WTC11 (cell line): ENCODE measurements at regions not wholly inside any gene's neighbourhood (a gene's known extent, or its start where the extent isn't known, plus 50 kb on each side); places are given as distances from the start of the nearest gene placed in this dataset.

Source experiments
- ATAC-seq: fragments of 200-7000 bp; cut with Tn5 transposase; 2 replicates; pipeline ENCODE4 v1.10.0; 2021; ENCODE audit warnings: mild to moderate bottlenecking, moderate library complexity
- CTCF ChIA-PET: fragments of 300-600 bp; sonication (Branson Sonifier 250); formaldehyde crosslinking; loops from one replicate; lab custom pipeline; 2021; ENCODE audit warnings: antibody characterized with exemption; lab: Charles Lee
- POLR2A ChIA-PET: fragments of 350-600 bp; sonication (Branson Sonifier 250); formaldehyde crosslinking; loops from one replicate; lab custom pipeline; 2021; ENCODE audit warnings: antibody characterized with exemption; lab: Charles Lee
- DNase-seq: peaks from one replicate; pipeline ENCODE4 v3.0.0; 2021; ENCODE audit warnings: low spot score
- H3K27ac Mint-ChIP-seq: 2 replicates; pipeline ENCODE4 v1.8.0; 2021; ENCODE audit warnings: mixed read lengths
- H3K27me3 Mint-ChIP-seq: 2 replicates; pipeline ENCODE4 v1.8.0; 2021; ENCODE audit warnings: low read depth, mild to moderate bottlenecking, moderate library complexity, mixed read lengths
- H3K36me3 Mint-ChIP-seq: 2 replicates; pipeline ENCODE4 v1.8.0; 2021; ENCODE audit warnings: mixed read lengths
- H3K4me1 Mint-ChIP-seq: 2 replicates; pipeline ENCODE4 v1.8.0; 2022; ENCODE audit warnings: mixed read lengths
- H3K4me3 Mint-ChIP-seq: 2 replicates; pipeline ENCODE4 v1.8.0; 2021; ENCODE audit warnings: mild to moderate bottlenecking, moderate library complexity, mixed read lengths
- H3K9me3 Mint-ChIP-seq: 2 replicates; pipeline ENCODE4 v1.8.0; 2021; ENCODE audit warnings: mixed read lengths
- EMX1 ChIP-seq: fragments of 250-450 bp; sonication (Bioruptor Pico); IDR thresholded peaks from 2 replicates; pipeline ENCODE4 v1.8.0; 2021; ENCODE audit warnings: mild to moderate bottlenecking
- NFE2L1 ChIP-seq: sonication (generic); formaldehyde crosslinking; IDR thresholded peaks from 2 replicates; pipeline ENCODE4 v1.8.1; 2023; ENCODE audit warnings: missing genetic modification reagents
- NFYB ChIP-seq: sonication (generic); formaldehyde crosslinking; conservative IDR thresholded peaks from 2 replicates; pipeline ENCODE4 v1.8.0; 2022; ENCODE audit warnings: low read depth, missing genetic modification reagents
- NR2C2 ChIP-seq: sonication (generic); formaldehyde crosslinking; IDR thresholded peaks from 2 replicates; pipeline ENCODE4 v1.8.0; 2022; ENCODE audit warnings: mild to moderate bottlenecking, missing genetic modification reagents
- RORB ChIP-seq: fragments of 250-450 bp; sonication (Bioruptor Pico); IDR thresholded peaks from 2 replicates; pipeline ENCODE4 v1.9.0; 2021; ENCODE audit warnings: mild to moderate bottlenecking
- SP1 ChIP-seq: sonication (generic); formaldehyde crosslinking; conservative IDR thresholded peaks from 2 replicates; pipeline ENCODE4 v1.8.1; 2022; ENCODE audit warnings: missing genetic modification reagents
- ZNF121 ChIP-seq: sonication (generic); formaldehyde crosslinking; IDR thresholded peaks from 2 replicates; pipeline ENCODE4 v1.8.0; 2023; ENCODE audit warnings: missing genetic modification reagents
- ZNF317 ChIP-seq: sonication (generic); formaldehyde crosslinking; IDR thresholded peaks from 2 replicates; pipeline ENCODE4 v1.8.1; 2023; ENCODE audit warnings: low read depth, mild to moderate bottlenecking, moderate library complexity, missing genetic modification reagents, borderline replicate concordance
- TF ChIP-seq, protein P1 (sequence below): fragments of 250-450 bp; sonication (Bioruptor Pico); IDR thresholded peaks from 2 replicates; pipeline ENCODE4 v1.8.0; 2021; ENCODE audit warnings: mild to moderate bottlenecking
- TF ChIP-seq, protein P2 (sequence below): fragments of 250-450 bp; sonication (Bioruptor Pico); conservative IDR thresholded peaks from 2 replicates; pipeline ENCODE4 v1.9.0; 2021; ENCODE audit warnings: mild to moderate bottlenecking
- TF ChIP-seq, protein P3 (sequence below): sonication (generic); formaldehyde crosslinking; IDR thresholded peaks from 2 replicates; pipeline ENCODE4 v1.8.0; 2022; ENCODE audit warnings: mild to moderate bottlenecking, missing genetic modification reagents
- TF ChIP-seq, protein P4 (sequence below): sonication (generic); formaldehyde crosslinking; IDR thresholded peaks from 2 replicates; pipeline ENCODE4 v1.8.1; 2022; ENCODE audit warnings: low read depth, missing genetic modification reagents, borderline replicate concordance
- TF ChIP-seq, protein P5 (sequence below): sonication (generic); formaldehyde crosslinking; IDR thresholded peaks from 2 replicates; pipeline ENCODE4 v1.8.0; 2023; ENCODE audit warnings: mild to moderate bottlenecking, missing genetic modification reagents
- TF ChIP-seq, protein P6 (sequence below): sonication (generic); formaldehyde crosslinking; IDR thresholded peaks from 2 replicates; pipeline ENCODE4 v1.8.1; 2022; ENCODE audit warnings: missing genetic modification reagents, borderline replicate concordance
- TF ChIP-seq, protein P7 (sequence below): sonication (generic); formaldehyde crosslinking; IDR thresholded peaks from 2 replicates; pipeline ENCODE4 v1.8.1; 2023; ENCODE audit warnings: mild to moderate bottlenecking, missing genetic modification reagents

DNA sequence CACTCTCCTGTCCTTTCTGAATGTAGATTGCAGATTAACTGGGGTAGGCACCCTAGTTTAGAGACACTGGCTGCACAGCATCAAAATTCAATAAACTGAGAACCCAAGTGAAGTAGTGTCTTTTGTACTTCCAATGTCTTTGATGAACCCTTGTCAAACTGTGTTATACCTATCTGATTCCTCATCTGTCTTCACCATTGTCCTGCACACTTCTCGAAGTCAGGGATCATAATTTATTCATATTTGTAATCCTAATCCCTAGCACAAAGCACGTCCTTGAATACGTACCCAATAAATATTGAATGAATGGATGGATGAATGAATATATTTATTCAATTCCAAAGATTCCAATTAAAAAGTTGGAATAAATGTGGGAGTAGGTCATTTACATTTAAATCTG is 256.6 kb upstream of the PTBP2 start:
- POLR2A ChIA-PET = interaction anchor here (0.6 kb wide), 1 partner anchor 133 kb away, joined by 4 read pairs; no protein-coding TSS in a partner anchor
- no peak for ATAC-seq

More for the DNA sequence above, 256.6 kb upstream of the PTBP2 start:
- Mint-ChIP-seq H3K27me3 (peaks cover 93% of the 10 kb centered on the region), H3K27ac (no peak overlapping the region), H3K4me3 (no peak overlapping the region), H3K36me3 (peaks cover 7% of the 10 kb centered on the region), H3K4me1 (peaks cover 51% of the 10 kb centered on the region), H3K9me3 (peaks cover 5% of the 10 kb centered on the region)
- TF ChIP-seq, protein P1, sequence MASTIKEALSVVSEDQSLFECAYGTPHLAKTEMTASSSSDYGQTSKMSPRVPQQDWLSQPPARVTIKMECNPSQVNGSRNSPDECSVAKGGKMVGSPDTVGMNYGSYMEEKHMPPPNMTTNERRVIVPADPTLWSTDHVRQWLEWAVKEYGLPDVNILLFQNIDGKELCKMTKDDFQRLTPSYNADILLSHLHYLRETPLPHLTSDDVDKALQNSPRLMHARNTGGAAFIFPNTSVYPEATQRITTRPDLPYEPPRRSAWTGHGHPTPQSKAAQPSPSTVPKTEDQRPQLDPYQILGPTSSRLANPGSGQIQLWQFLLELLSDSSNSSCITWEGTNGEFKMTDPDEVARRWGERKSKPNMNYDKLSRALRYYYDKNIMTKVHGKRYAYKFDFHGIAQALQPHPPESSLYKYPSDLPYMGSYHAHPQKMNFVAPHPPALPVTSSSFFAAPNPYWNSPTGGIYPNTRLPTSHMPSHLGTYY = no peak
- TF ChIP-seq, protein P2, sequence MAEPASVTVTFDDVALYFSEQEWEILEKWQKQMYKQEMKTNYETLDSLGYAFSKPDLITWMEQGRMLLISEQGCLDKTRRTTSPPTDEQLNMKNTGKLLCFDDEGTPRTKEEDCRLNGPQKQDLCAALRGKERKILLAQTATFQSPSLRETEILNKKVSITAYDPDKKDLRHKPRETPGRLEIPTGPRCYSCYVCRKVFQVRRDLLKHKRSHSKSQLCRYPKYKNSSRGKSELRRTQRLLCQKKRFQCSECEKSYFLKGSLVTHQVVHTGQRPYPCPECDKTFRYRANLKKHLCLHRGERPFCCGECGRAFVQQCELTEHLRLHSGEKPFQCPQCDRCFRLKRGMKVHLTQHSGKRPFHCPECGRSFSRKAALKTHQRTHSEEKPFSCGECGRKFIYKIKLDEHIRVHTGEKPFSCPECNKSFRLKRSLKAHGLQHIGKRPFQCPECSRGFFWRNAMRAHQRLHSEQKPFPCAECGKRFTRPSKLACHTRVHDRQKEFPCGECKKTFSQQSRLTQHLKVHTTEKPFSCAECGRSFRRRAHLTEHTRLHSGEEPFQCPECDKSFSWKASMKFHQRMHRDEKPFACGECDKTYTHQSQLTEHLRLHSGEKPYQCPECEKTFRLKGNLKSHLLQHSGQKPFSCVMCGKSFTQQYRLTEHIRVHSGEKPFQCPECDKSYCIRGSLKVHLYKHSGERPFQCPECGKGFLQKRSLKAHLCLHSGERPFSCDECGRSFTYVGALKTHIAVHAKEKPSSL (CRISPR knock-in tag) = no peak
- TF ChIP-seq, protein P3, sequence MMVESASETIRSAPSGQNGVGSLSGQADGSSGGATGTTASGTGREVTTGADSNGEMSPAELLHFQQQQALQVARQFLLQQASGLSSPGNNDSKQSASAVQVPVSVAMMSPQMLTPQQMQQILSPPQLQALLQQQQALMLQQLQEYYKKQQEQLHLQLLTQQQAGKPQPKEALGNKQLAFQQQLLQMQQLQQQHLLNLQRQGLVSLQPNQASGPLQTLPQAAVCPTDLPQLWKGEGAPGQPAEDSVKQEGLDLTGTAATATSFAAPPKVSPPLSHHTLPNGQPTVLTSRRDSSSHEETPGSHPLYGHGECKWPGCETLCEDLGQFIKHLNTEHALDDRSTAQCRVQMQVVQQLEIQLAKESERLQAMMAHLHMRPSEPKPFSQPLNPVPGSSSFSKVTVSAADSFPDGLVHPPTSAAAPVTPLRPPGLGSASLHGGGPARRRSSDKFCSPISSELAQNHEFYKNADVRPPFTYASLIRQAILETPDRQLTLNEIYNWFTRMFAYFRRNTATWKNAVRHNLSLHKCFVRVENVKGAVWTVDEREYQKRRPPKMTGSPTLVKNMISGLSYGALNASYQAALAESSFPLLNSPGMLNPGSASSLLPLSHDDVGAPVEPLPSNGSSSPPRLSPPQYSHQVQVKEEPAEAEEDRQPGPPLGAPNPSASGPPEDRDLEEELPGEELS (CRISPR knock-in tag) = no peak
- TF ChIP-seq, protein P4, sequence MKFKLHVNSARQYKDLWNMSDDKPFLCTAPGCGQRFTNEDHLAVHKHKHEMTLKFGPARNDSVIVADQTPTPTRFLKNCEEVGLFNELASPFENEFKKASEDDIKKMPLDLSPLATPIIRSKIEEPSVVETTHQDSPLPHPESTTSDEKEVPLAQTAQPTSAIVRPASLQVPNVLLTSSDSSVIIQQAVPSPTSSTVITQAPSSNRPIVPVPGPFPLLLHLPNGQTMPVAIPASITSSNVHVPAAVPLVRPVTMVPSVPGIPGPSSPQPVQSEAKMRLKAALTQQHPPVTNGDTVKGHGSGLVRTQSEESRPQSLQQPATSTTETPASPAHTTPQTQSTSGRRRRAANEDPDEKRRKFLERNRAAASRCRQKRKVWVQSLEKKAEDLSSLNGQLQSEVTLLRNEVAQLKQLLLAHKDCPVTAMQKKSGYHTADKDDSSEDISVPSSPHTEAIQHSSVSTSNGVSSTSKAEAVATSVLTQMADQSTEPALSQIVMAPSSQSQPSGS = no peak
- TF ChIP-seq NR2C2 = no peak
- no peak for TF ChIP-seq EMX1 (CRISPR knock-in tag)
- TF ChIP-seq NFYB = no peak
- TF ChIP-seq, protein P5, sequence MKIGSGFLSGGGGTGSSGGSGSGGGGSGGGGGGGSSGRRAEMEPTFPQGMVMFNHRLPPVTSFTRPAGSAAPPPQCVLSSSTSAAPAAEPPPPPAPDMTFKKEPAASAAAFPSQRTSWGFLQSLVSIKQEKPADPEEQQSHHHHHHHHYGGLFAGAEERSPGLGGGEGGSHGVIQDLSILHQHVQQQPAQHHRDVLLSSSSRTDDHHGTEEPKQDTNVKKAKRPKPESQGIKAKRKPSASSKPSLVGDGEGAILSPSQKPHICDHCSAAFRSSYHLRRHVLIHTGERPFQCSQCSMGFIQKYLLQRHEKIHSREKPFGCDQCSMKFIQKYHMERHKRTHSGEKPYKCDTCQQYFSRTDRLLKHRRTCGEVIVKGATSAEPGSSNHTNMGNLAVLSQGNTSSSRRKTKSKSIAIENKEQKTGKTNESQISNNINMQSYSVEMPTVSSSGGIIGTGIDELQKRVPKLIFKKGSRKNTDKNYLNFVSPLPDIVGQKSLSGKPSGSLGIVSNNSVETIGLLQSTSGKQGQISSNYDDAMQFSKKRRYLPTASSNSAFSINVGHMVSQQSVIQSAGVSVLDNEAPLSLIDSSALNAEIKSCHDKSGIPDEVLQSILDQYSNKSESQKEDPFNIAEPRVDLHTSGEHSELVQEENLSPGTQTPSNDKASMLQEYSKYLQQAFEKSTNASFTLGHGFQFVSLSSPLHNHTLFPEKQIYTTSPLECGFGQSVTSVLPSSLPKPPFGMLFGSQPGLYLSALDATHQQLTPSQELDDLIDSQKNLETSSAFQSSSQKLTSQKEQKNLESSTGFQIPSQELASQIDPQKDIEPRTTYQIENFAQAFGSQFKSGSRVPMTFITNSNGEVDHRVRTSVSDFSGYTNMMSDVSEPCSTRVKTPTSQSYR (CRISPR knock-in tag) = no peak
- TF ChIP-seq, protein P6, sequence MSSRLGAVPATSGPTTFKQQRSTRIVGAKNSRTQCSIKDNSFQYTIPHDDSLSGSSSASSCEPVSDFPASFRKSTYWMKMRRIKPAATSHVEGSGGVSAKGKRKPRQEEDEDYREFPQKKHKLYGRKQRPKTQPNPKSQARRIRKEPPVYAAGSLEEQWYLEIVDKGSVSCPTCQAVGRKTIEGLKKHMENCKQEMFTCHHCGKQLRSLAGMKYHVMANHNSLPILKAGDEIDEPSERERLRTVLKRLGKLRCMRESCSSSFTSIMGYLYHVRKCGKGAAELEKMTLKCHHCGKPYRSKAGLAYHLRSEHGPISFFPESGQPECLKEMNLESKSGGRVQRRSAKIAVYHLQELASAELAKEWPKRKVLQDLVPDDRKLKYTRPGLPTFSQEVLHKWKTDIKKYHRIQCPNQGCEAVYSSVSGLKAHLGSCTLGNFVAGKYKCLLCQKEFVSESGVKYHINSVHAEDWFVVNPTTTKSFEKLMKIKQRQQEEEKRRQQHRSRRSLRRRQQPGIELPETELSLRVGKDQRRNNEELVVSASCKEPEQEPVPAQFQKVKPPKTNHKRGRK (CRISPR knock-in tag) = no peak
- no peak for TF ChIP-seq RORB
- TF ChIP-seq, protein P7, sequence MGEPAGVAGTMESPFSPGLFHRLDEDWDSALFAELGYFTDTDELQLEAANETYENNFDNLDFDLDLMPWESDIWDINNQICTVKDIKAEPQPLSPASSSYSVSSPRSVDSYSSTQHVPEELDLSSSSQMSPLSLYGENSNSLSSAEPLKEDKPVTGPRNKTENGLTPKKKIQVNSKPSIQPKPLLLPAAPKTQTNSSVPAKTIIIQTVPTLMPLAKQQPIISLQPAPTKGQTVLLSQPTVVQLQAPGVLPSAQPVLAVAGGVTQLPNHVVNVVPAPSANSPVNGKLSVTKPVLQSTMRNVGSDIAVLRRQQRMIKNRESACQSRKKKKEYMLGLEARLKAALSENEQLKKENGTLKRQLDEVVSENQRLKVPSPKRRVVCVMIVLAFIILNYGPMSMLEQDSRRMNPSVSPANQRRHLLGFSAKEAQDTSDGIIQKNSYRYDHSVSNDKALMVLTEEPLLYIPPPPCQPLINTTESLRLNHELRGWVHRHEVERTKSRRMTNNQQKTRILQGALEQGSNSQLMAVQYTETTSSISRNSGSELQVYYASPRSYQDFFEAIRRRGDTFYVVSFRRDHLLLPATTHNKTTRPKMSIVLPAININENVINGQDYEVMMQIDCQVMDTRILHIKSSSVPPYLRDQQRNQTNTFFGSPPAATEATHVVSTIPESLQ (CRISPR knock-in tag) = no peak
- no peak for TF ChIP-seq ZNF317 (CRISPR knock-in tag)
- no peak for TF ChIP-seq SP1
- no peak for TF ChIP-seq NFE2L1 (CRISPR knock-in tag)
- TF ChIP-seq ZNF121 (CRISPR knock-in tag) = no peak
- CTCF ChIA-PET = no interaction called here
- DNase-seq = no peak
